ENCODE measurements at regions not wholly inside any gene's neighbourhood (a gene's known extent, or its start where the extent isn't known, plus 50 kb on each side); places are given as distances from the start of the nearest gene placed in this dataset.

DNA sequence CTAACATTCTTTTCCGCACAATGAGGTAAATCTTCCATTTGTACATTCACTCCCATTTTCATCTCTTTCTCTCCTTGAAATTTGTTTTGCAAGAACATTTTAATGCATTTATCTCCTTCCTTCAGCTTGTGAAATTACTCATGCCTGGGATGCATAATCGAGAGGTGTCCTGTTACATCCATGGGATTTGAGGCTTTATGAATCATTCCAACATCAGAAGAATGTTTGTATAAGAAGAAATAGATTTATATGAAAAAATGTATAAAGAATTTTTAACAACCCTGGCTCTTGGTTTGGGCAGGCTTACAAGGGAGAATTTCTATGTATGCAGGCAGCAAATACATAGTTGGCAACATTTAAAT lies 93.2 kb upstream of the MBNL1 start:
- Mint-ChIP-seq H3K27me3 (ENCODE audit: low read depth) (no peaks in the 10 kb centered on the region), H3K4me3 (no peak overlapping the region), H3K4me1 (no peaks in the 10 kb centered on the region), H3K9me3 (no peaks in the 10 kb centered on the region), H3K27ac (no peak overlapping the region), H3K36me3 (ENCODE audit: insufficient read depth in 1 of 3, low read depth in 3 of 3) (no peaks in the 10 kb centered on the region)
- Histone ChIP-seq H2BK5ac (ENCODE audit: insufficient read length, low read length) (no peak overlapping the region), H3K4me1 (ENCODE audit: insufficient read depth, low read length) (no peaks in the 10 kb centered on the region), H3K23me2 (ENCODE audit: insufficient read length, low read depth, low read length, poor library complexity, severe bottlenecking) (no peaks in the 10 kb centered on the region), H3K4me2 (ENCODE audit: insufficient read depth, insufficient read length, low read length) (no peak overlapping the region), H4K8ac (replicated peaks; ENCODE audit: insufficient read length, low read depth, low read length) (no peak overlapping the region), H2BK15ac (ENCODE audit: low read depth, low read length) (no peak overlapping the region), H2BK12ac (ENCODE audit: insufficient read length, low read depth, low read length) (no peak overlapping the region), H3K79me2 (ENCODE audit: insufficient read depth, low read length) (no peaks in the 10 kb centered on the region), H3K18ac (ENCODE audit: insufficient read length, low read depth, low read length) (no peak overlapping the region), H4K5ac (ENCODE audit: insufficient read length, low read depth, low read length) (no peak overlapping the region), H2AK5ac (ENCODE audit: insufficient read length, low read length) (no peak overlapping the region), H3K23ac (ENCODE audit: insufficient read length, low read depth, low read length) (no peak overlapping the region), H4K91ac (ENCODE audit: insufficient read length, low read depth, low read length) (no peak overlapping the region), H2BK120ac (ENCODE audit: low read depth, low read length, poor library complexity, severe bottlenecking) (no peak overlapping the region), H3K14ac (ENCODE audit: insufficient read depth, low read length) (no peak overlapping the region), H2BK20ac (ENCODE audit: low read depth, low read length, poor library complexity, severe bottlenecking) (no peak overlapping the region), H3K56ac (ENCODE audit: insufficient read length, low read depth, low read length) (no peak overlapping the region), H2AFZ (ENCODE audit: low read length) (no peak overlapping the region), H3K27ac (ENCODE audit: insufficient read length, low read depth, low read length) (no peak overlapping the region), H3T11ph (ENCODE audit: low read length) (no peak overlapping the region), H3K9me3 (ENCODE audit: control insufficient read depth, low read depth, low read length) (no peaks in the 10 kb centered on the region), H3K79me1 (ENCODE audit: insufficient read depth, low read depth, low read length, poor library complexity, severe bottlenecking) (no peaks in the 10 kb centered on the region), H3K4ac (ENCODE audit: low read depth, low read length) (no peak overlapping the region), H4K20me1 (ENCODE audit: control insufficient read depth, insufficient read depth, insufficient read length) (no peaks in the 10 kb centered on the region), H3K9ac (ENCODE audit: extremely low read depth, insufficient read length, low read length) (no peak overlapping the region), H3K27me3 (ENCODE audit: insufficient read depth, low read length) (no peaks in the 10 kb centered on the region)
- TF ChIP-seq, protein P1, sequence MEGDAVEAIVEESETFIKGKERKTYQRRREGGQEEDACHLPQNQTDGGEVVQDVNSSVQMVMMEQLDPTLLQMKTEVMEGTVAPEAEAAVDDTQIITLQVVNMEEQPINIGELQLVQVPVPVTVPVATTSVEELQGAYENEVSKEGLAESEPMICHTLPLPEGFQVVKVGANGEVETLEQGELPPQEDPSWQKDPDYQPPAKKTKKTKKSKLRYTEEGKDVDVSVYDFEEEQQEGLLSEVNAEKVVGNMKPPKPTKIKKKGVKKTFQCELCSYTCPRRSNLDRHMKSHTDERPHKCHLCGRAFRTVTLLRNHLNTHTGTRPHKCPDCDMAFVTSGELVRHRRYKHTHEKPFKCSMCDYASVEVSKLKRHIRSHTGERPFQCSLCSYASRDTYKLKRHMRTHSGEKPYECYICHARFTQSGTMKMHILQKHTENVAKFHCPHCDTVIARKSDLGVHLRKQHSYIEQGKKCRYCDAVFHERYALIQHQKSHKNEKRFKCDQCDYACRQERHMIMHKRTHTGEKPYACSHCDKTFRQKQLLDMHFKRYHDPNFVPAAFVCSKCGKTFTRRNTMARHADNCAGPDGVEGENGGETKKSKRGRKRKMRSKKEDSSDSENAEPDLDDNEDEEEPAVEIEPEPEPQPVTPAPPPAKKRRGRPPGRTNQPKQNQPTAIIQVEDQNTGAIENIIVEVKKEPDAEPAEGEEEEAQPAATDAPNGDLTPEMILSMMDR (conservative IDR thresholded peaks at IDR 0.05) = no peak
- no CpG with 5 or more reads among the region's 2 CpGs for WGBS (ENCODE audit: extremely low coverage, insufficient read length, low lambda C conversion rate)
- DNase-seq = no peak

All from H9 (cell line).